ENCODE measurements at regions not wholly inside any gene's neighbourhood (a gene's known extent, or its start where the extent isn't known, plus 50 kb on each side); places are given as distances from the start of the nearest gene placed in this dataset.
"Not testable (repeated sequence)": the region's sequence is repeated elsewhere in the genome, so short reads cannot be mapped to it uniquely, and the experiment has no call there.

DNA sequence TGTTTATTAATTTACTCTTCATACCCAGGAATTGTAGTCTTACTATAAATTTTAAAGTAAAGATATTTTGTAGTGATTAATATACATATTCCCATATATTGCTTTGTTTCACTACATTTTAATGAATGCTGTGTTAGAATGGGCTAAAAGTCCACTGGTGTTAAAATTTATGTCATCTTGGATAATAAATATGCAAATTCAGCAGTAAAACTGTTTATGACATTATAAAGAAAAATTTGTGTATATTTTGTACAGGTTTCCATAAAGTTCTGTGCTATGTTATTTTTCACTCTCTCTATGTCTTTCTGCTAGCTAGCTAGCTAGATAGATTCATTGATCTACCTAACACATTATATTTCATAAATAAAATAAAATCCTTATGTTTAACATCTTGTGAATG lies 1071.2 kb downstream of the FAT4 start:
- Histone ChIP-seq H3K36me3 (ENCODE audit: control insufficient read depth, insufficient read depth, low read length) (no peaks in the 10 kb centered on the region), H3K27ac (ENCODE audit: low read length) (no peak overlapping the region)

DNA sequence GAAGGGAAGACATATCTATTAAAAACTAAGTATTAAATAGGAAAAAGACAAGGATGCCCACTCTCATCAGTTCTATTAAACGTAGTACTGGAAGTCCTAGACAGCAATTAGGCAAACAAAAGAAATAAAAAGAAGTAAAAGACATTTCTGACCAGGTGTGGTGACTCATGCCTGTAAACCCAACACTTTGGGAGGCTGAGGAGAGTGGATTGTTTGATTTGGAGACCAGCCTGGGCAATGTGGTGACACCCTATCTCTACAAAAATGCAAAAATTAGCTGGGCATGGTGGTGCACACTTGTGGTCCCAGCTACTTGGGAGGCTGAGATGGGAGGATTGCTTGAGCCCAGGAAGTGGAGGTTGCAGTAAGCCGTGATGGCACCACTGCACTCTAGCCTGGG lies 1071.8 kb downstream of the FAT4 start:
- Histone ChIP-seq H3K9me3 (replicated peaks; ENCODE audit: control insufficient read depth, low read depth, low read length) (no peaks in the 10 kb centered on the region), H3K36me3 (ENCODE audit: control insufficient read depth, insufficient read depth, low read length) (no peaks in the 10 kb centered on the region), H3K4me1 (ENCODE audit: control insufficient read depth, insufficient read depth, low read length) (no peaks in the 10 kb centered on the region), H3K27me3 (ENCODE audit: control insufficient read depth, insufficient read depth, low read length) (no peaks in the 10 kb centered on the region), H3K27ac (ENCODE audit: low read length) (no peak overlapping the region), H3K4me3 (ENCODE audit: low read length) (no peak overlapping the region)
- whole genome bisulfite sequencing (ENCODE audit: insufficient coverage), result no CpG with 5 or more reads among the region's 2 CpGs
- no peak for DNase-seq

More for the DNA sequence above, 1071.2 kb downstream of the FAT4 start:
- H3K4me3 ChIP-seq (ENCODE audit: low read length), result no peak overlapping the region
- no peak for DNase-seq
- no peaks in the 10 kb centered on the region for H3K4me1 ChIP-seq (ENCODE audit: control insufficient read depth, insufficient read depth, low read length)
- H3K9me3 ChIP-seq (replicated peaks; ENCODE audit: control insufficient read depth, low read depth, low read length), result no peaks in the 10 kb centered on the region
- no peaks in the 10 kb centered on the region for H3K27me3 ChIP-seq (ENCODE audit: control insufficient read depth, insufficient read depth, low read length)

DNA sequence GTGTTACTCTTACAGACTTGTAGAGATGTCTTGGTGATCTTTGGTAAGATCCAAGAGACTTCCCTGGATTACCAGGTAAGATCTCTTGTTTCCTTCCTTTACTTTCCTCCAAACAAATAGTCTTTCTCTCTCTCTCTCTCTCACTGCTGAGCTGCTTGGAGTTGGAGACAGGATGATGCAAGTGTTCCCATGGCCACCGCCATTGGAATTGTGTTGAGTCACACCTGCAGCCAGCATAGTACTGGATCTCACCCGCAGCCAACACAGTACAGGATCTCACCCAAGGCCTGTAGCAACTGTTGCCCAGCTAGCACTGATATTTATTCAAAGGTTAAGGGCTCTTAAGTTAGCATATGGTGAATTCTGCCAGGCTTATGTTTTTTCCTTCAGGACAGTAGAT lies 1080.9 kb downstream of the FAT4 start:
- Histone ChIP-seq H3K4me1 (ENCODE audit: control insufficient read depth, insufficient read depth, low read length) (no peaks in the 10 kb centered on the region), H3K9me3 (replicated peaks; ENCODE audit: control insufficient read depth, low read depth, low read length) (no peaks in the 10 kb centered on the region), H3K4me3 (ENCODE audit: low read length) (no peak overlapping the region), H3K27ac (ENCODE audit: low read length) (no peak overlapping the region), H3K27me3 (ENCODE audit: control insufficient read depth, insufficient read depth, low read length) (no peaks in the 10 kb centered on the region), H3K36me3 (ENCODE audit: control insufficient read depth, insufficient read depth, low read length) (no peaks in the 10 kb centered on the region)
- DNase-seq, result no peak
- no CpG with 5 or more reads among the region's 2 CpGs for WGBS (ENCODE audit: insufficient coverage)

DNA sequence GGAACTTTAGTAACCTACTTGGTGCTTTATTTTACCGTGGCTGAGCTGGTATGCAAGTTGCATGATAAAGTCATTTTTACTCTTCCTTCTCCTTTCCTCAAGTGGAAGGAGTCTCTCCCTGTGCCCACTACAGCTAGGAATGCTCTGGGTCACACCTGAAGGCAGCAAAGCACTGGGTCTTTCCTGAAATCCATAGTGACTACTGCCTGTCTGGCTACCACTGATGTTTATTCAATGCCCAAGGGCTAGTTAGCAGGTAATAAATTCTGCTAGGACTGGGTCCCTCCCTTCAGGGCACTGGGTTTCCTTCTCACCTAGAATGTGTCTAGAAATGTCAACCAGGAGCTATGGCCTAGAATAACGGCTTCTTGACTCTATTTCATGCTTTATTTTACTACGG lies 1081.4 kb downstream of the FAT4 start:
- DNase-seq, result no peak
- Histone ChIP-seq H3K27ac (ENCODE audit: low read length) (no peak overlapping the region), H3K4me3 (ENCODE audit: low read length) (no peak overlapping the region), H3K9me3 (replicated peaks; ENCODE audit: control insufficient read depth, low read depth, low read length) (no peaks in the 10 kb centered on the region), H3K27me3 (ENCODE audit: control insufficient read depth, insufficient read depth, low read length) (no peaks in the 10 kb centered on the region), H3K36me3 (ENCODE audit: control insufficient read depth, insufficient read depth, low read length) (no peaks in the 10 kb centered on the region), H3K4me1 (ENCODE audit: control insufficient read depth, insufficient read depth, low read length) (no peaks in the 10 kb centered on the region)
- no CpG with 5 or more reads among the region's 3 CpGs for WGBS (ENCODE audit: insufficient coverage)

DNA sequence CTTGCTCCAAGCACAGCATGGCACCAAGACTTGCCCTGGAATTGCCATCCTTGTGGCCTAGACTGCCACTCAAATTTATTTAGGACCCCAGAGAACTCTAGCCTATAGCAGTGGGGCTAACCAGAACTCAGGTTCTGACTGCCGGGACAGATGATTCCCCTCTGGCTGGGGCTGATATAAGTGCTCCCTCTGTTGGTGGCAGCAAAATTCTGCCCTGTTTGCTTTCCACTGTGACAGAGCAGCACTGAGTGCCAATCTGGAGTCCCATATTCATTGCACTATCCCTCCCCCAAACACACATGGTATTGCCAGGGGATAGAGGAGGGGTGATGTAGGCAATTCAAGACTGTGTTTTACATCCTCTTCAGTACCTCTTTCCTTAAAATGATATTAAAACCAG lies 1081.9 kb downstream of the FAT4 start:
- 100% methylated on average over 1 of the region's 1 CpG for WGBS (ENCODE audit: insufficient coverage)
- no peaks in the 10 kb centered on the region for H3K9me3 ChIP-seq (replicated peaks; ENCODE audit: control insufficient read depth, low read depth, low read length)

DNA sequence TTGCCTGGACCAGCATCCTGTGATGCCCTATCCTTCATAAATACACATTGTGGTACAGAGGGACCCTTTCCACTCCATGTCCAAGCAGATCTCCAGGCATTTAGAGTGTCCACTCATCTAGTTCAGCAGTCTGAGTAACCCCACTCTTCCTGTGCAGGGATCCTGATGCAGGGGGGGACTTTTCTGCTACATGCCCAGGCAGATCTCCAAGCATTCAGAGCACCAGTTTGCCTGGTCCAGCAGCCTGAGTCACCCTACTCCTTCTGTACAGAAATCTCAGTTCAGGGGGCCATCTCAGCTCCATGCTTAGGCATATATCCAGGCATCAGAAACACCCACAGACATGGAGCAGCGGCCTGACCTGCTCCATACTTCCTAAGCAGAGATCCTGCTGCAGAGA lies 1089.8 kb downstream of the FAT4 start:
- H3K27ac ChIP-seq (ENCODE audit: low read length), result no peak overlapping the region
- WGBS (ENCODE audit: insufficient coverage), result 86% methylated on average over 1 of the region's 1 CpG
- H3K36me3 ChIP-seq (ENCODE audit: control insufficient read depth, insufficient read depth, low read length), result no peaks in the 10 kb centered on the region
- no peaks in the 10 kb centered on the region for H3K27me3 ChIP-seq (ENCODE audit: control insufficient read depth, insufficient read depth, low read length)
- DNase-seq, result no peak
- H3K9me3 ChIP-seq (replicated peaks; ENCODE audit: control insufficient read depth, low read depth, low read length), result peaks cover 3% of the 10 kb centered on the region
- H3K4me1 ChIP-seq (ENCODE audit: control insufficient read depth, insufficient read depth, low read length), result no peaks in the 10 kb centered on the region
- no peak overlapping the region for H3K4me3 ChIP-seq (ENCODE audit: low read length)

More for the DNA sequence above, 1081.9 kb downstream of the FAT4 start:
- DNase-seq, result no peak
- H3K4me3 ChIP-seq (ENCODE audit: low read length), result no peak overlapping the region
- H3K27ac ChIP-seq (ENCODE audit: low read length), result no peak overlapping the region
- H3K36me3 ChIP-seq (ENCODE audit: control insufficient read depth, insufficient read depth, low read length), result no peaks in the 10 kb centered on the region
- no peaks in the 10 kb centered on the region for H3K27me3 ChIP-seq (ENCODE audit: control insufficient read depth, insufficient read depth, low read length)
- H3K4me1 ChIP-seq (ENCODE audit: control insufficient read depth, insufficient read depth, low read length), result no peaks in the 10 kb centered on the region

DNA sequence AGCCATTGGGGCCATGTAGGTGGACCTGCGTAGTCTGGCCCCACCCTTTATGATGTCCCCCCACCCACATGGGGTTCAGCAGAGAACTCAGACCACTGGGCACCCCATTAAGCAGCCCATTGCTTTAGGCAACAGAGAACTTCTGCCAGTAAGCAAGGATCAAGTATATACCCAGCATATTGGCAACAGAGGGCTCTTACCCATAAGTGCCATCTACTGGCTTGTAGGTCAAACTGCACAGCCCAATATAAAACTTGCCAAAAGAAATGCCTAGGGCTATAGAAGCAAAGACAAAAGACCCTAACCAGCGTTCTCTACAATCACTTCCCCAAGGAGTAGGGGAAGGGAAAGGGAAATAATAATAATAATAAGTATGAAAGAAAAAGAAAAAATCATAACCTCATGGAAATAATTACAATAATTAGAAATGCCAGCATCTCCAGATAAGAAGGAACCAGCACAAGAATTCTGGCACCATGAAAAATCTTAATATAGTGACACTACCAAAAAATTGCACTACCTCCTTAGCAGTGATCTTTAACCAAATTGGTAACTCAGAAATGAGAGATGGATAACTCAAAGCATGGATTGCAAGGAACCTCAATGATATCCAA lies 1090.7 kb downstream of the FAT4 start:
- Histone ChIP-seq H3K4me1 (ENCODE audit: control insufficient read depth, insufficient read depth, low read length) (no peaks in the 10 kb centered on the region), H3K4me3 (ENCODE audit: low read length) (no peak overlapping the region), H3K27me3 (ENCODE audit: control insufficient read depth, insufficient read depth, low read length) (no peaks in the 10 kb centered on the region), H3K9me3 (replicated peaks; ENCODE audit: control insufficient read depth, low read depth, low read length) (peaks cover 3% of the 10 kb centered on the region), H3K27ac (ENCODE audit: low read length) (no peak overlapping the region), H3K36me3 (ENCODE audit: control insufficient read depth, insufficient read depth, low read length) (no peaks in the 10 kb centered on the region)
- no peak for DNase-seq
- 100% methylated on average over 1 of the region's 2 CpGs for whole genome bisulfite sequencing (ENCODE audit: insufficient coverage)

DNA sequence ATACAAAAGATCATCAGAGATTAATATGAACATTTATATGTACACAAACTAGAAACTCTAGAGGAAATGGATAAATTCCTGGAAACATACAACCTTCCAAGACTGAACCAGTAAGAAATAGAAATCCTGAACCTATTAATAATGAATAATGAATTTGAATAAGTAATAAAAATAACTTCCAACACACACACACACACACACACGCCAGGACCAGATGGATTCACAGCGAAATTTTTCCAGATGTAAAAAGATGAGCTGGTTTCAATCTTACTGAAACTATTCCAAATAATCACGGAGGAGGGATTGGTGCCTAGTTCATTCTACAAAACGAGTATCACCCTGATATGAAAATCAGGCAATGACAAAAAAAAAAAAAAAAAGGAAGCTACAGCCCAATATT lies 1095.0 kb downstream of the FAT4 start:
- Histone ChIP-seq H3K9me3 (replicated peaks; ENCODE audit: control insufficient read depth, low read depth, low read length) (peaks cover 3% of the 10 kb centered on the region), H3K4me1 (ENCODE audit: control insufficient read depth, insufficient read depth, low read length) (no peaks in the 10 kb centered on the region), H3K27ac (ENCODE audit: low read length) (no peak overlapping the region), H3K27me3 (ENCODE audit: control insufficient read depth, insufficient read depth, low read length) (no peaks in the 10 kb centered on the region), H3K36me3 (ENCODE audit: control insufficient read depth, insufficient read depth, low read length) (no peaks in the 10 kb centered on the region), H3K4me3 (ENCODE audit: low read length) (no peak overlapping the region)
- peak; percentile 56 for DNase-seq
- WGBS (ENCODE audit: insufficient coverage), result no CpG with 5 or more reads among the region's 4 CpGs

DNA sequence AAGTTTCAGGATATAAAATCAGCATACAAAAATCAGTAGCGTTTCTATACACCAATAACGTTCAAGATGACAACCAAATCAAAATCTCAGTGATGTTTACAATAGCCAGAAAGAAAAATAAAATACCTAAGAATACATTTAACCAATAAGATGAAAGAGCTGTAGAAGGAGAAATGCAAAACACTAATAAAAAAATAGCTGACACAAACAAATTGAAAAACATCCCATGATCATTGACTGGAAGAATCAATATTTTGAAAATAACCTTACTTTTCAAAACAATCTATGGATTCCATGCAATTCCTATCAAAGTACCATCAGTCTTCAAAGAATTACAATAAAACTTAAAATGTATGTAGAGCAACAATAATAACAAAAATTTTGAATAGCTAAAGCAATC lies 1096.3 kb downstream of the FAT4 start:
- H3K4me1 ChIP-seq (ENCODE audit: control insufficient read depth, insufficient read depth, low read length), result no peaks in the 10 kb centered on the region
- no peak for DNase-seq
- no peaks in the 10 kb centered on the region for H3K27me3 ChIP-seq (ENCODE audit: control insufficient read depth, insufficient read depth, low read length)
- H3K27ac ChIP-seq (ENCODE audit: low read length), result no peak overlapping the region
- H3K36me3 ChIP-seq (ENCODE audit: control insufficient read depth, insufficient read depth, low read length), result no peaks in the 10 kb centered on the region
- no peaks in the 10 kb centered on the region for H3K9me3 ChIP-seq (replicated peaks; ENCODE audit: control insufficient read depth, low read depth, low read length)
- no CpG with 5 or more reads among the region's 2 CpGs for WGBS (ENCODE audit: insufficient coverage)
- H3K4me3 ChIP-seq (ENCODE audit: low read length), result no peak overlapping the region

DNA sequence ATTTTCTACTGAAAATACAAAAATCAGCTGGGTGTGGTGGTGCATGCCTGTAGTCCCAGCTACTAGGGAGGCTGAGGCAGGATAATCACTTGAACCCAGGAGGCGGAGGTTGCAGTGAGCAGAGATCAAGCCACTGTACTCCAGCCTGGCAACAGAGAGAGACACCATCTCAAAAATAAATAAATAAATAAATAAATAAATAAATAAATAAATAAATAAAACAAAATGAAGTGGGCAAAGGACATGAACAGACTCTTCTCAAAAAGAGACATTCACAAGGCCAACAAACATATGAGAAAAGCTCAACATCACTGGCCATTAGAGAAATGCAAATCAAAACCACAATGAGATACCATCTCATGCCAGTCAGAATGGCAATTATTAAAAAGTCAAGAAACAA lies 1097.6 kb downstream of the FAT4 start:
- no CpG with 5 or more reads among the region's 1 CpG for WGBS (ENCODE audit: insufficient coverage)

DNA sequence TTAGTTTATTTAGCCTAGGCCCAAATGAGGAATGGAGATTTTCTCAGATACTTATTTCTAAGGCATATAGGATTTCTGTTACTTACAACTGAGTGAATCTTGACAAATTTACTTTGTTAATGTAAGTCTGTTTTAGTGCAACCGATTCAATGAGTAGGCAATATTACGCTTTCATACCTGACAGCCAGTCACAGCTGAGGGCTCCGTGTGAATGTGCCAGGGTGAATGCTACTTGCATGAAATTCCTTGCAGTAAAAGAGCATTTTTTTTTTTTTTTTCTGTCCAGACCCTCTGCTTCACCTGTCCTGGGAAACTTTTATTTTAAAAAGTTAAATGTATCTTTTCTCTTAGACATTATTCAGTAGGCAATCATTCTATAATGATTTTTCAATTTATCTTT lies 1100.0 kb downstream of the FAT4 start:
- H3K27me3 ChIP-seq (ENCODE audit: control insufficient read depth, insufficient read depth, low read length), result no peaks in the 10 kb centered on the region
- peaks cover 2% of the 10 kb centered on the region for H3K9me3 ChIP-seq (replicated peaks; ENCODE audit: control insufficient read depth, low read depth, low read length)
- no peak overlapping the region for H3K27ac ChIP-seq (ENCODE audit: low read length)
- H3K36me3 ChIP-seq (ENCODE audit: control insufficient read depth, insufficient read depth, low read length), result no peaks in the 10 kb centered on the region
- H3K4me1 ChIP-seq (ENCODE audit: control insufficient read depth, insufficient read depth, low read length), result no peaks in the 10 kb centered on the region
- WGBS (ENCODE audit: insufficient coverage), result 86% methylated on average over 2 of the region's 3 CpGs
- no peak overlapping the region for H3K4me3 ChIP-seq (ENCODE audit: low read length)
- DNase-seq, result no peak

More for the DNA sequence above, 1097.6 kb downstream of the FAT4 start:
- H3K36me3 ChIP-seq (ENCODE audit: control insufficient read depth, insufficient read depth, low read length); H3K4me1 ChIP-seq (ENCODE audit: control insufficient read depth, insufficient read depth, low read length); H3K27ac ChIP-seq (ENCODE audit: low read length); H3K27me3 ChIP-seq (ENCODE audit: control insufficient read depth, insufficient read depth, low read length); H3K4me3 ChIP-seq (ENCODE audit: low read length); H3K9me3 ChIP-seq (replicated peaks; ENCODE audit: control insufficient read depth, low read depth, low read length); DNase-seq: not testable (repeated sequence)
